Adipocyte (in vitro differentiated cells): ENCODE measurements at regions not wholly inside any gene's neighbourhood (a gene's known extent, or its start where the extent isn't known, plus 50 kb on each side); places are given as distances from the start of the nearest gene placed in this dataset.
"Not testable (repeated sequence)": the region's sequence is repeated elsewhere in the genome, so short reads cannot be mapped to it uniquely, and the experiment has no call there.

Experiments used
- DNase-seq: peaks from one replicate; pipeline ENCODE4 v3.0.0-alpha.2; 2015; ENCODE audit warnings: low read depth
- H3K27me3 ChIP-seq: replicated peaks from 2 replicates; pipeline ENCODE4 v1.7.0; 2013; ENCODE audit warnings: mild to moderate bottlenecking, low read length, moderate library complexity; ENCODE audit not compliant: control insufficient read depth, insufficient read depth
- H3K36me3 ChIP-seq: 2 replicates; pipeline ENCODE4 v1.7.0; 2013; ENCODE audit warnings: low read length, mild to moderate bottlenecking, moderate library complexity; ENCODE audit not compliant: control insufficient read depth, insufficient read depth, severe bottlenecking
- H3K4me1 ChIP-seq: 2 replicates; pipeline ENCODE4 v1.7.0; 2013; ENCODE audit warnings: mild to moderate bottlenecking, low read length, moderate library complexity; ENCODE audit not compliant: control insufficient read depth, insufficient read depth
- H3K4me3 ChIP-seq: 2 replicates; pipeline ENCODE4 v1.7.0; 2013; ENCODE audit warnings: mild to moderate bottlenecking, low read length, moderate library complexity
- H3K9ac ChIP-seq: 2 replicates; pipeline ENCODE4 v1.7.0; 2013; ENCODE audit warnings: mild to moderate bottlenecking, low read length, moderate library complexity
- H3K9me3 ChIP-seq: 2 replicates; pipeline ENCODE4 v1.7.0; 2013; ENCODE audit warnings: mild to moderate bottlenecking, low read length, moderate library complexity; ENCODE audit not compliant: control insufficient read depth

DNA sequence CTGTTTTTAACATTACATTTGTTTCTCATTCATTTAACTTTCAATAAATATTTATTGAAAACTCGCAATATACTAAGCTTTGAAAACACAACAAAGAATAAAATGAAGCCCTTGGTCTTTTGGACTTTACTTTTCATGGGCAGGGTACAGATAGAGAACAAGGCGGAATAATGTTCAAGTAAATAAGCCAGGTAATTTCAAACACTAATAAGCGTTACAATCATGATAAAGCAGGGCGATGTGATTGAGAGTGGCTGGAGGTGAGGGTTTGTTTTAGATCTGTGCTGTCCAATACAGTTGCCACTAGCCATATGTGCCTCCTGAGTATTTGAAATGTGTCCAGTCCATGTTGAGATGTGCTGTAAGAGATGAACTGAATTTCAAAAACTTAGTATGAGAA is 307.1 kb downstream of the ALDH8A1 start:
- peaks cover 16% of the 10 kb centered on the region for H3K4me1 ChIP-seq
- no peaks in the 10 kb centered on the region for H3K36me3 ChIP-seq
- no peaks in the 10 kb centered on the region for H3K27me3 ChIP-seq
- no peak overlapping the region for H3K9ac ChIP-seq
- no peak overlapping the region for H3K4me3 ChIP-seq
- DNase-seq: no peak
- H3K9me3 ChIP-seq: no peaks in the 10 kb centered on the region

- no peaks in the 10 kb centered on the region for H3K9me3 ChIP-seq
- no peaks in the 10 kb centered on the region for H3K27me3 ChIP-seq
- H3K36me3 ChIP-seq: no peaks in the 10 kb centered on the region
- peak; percentile 33 for DNase-seq
- no peak overlapping the region for H3K4me3 ChIP-seq
- H3K4me1 ChIP-seq: peaks cover 14% of the 10 kb centered on the region
- no peak overlapping the region for H3K9ac ChIP-seq
These were observed 307.6 kb downstream of the ALDH8A1 start for GRCh38 chr6:134642279-134642678.

GRCh38 chr6:134640975-134641429 is 308.9 kb downstream of the ALDH8A1 start:
- Histone ChIP-seq H3K27me3 (no peaks in the 10 kb centered on the region), H3K4me1 (peaks cover 10% of the 10 kb centered on the region), H3K9me3 (no peaks in the 10 kb centered on the region), H3K4me3 (no peak overlapping the region), H3K36me3 (no peaks in the 10 kb centered on the region), H3K9ac (no peak overlapping the region)
- peak; percentile 93 for DNase-seq

DNA sequence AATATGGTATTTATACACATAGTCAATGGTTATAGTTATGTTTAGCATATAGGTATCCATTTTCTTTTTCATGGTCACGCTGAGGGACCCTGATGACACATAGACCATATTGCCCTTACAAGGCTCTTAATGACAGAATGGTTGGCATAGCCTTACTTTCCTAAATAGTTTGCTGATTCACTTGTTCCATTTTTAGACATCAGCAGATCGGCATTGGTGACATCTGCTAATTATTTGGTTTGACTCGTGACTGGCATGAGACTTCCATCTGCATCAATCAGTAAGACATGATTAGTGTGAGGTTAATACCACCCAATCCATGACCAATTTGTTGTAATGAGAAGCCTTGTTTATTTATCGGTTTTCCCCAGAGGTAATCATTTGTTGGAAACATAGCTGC is 309.7 kb downstream of the ALDH8A1 start:
- H3K36me3 ChIP-seq: no peaks in the 10 kb centered on the region
- H3K9ac ChIP-seq: no peak overlapping the region
- no peaks in the 10 kb centered on the region for H3K27me3 ChIP-seq
- H3K4me3 ChIP-seq: no peak overlapping the region
- no peaks in the 10 kb centered on the region for H3K9me3 ChIP-seq
- peaks cover 8% of the 10 kb centered on the region for H3K4me1 ChIP-seq
- no peak for DNase-seq

- H3K4me3 ChIP-seq: no peak overlapping the region
- no peaks in the 10 kb centered on the region for H3K36me3 ChIP-seq
- H3K4me1 ChIP-seq: peaks cover 4% of the 10 kb centered on the region
- H3K9ac ChIP-seq: no peak overlapping the region
- H3K9me3 ChIP-seq: no peaks in the 10 kb centered on the region
- no peaks in the 10 kb centered on the region for H3K27me3 ChIP-seq
- DNase-seq: no peak
These were observed 312.0 kb downstream of the ALDH8A1 start for GRCh38 chr6:134637847-134638437.

GRCh38 chr6:134637282-134637681 is 312.6 kb downstream of the ALDH8A1 start:
- Histone ChIP-seq H3K9me3 (no peaks in the 10 kb centered on the region), H3K4me3 (no peak overlapping the region), H3K36me3 (no peaks in the 10 kb centered on the region), H3K9ac (no peak overlapping the region), H3K27me3 (no peaks in the 10 kb centered on the region), H3K4me1 (peaks cover 4% of the 10 kb centered on the region)
- no peak for DNase-seq

GRCh38 chr6:134636186-134636799 is 313.6 kb downstream of the ALDH8A1 start:
- no peaks in the 10 kb centered on the region for H3K36me3 ChIP-seq
- H3K4me3 ChIP-seq: no peak overlapping the region
- H3K27me3 ChIP-seq: no peaks in the 10 kb centered on the region
- no peak for DNase-seq
- H3K9me3 ChIP-seq: no peaks in the 10 kb centered on the region
- H3K9ac ChIP-seq: no peak overlapping the region
- H3K4me1 ChIP-seq: peaks cover 3% of the 10 kb centered on the region

GRCh38 chr6:134634966-134635365 is 314.9 kb downstream of the ALDH8A1 start:
- no peak overlapping the region for H3K4me3 ChIP-seq
- no peak overlapping the region for H3K9ac ChIP-seq
- H3K9me3 ChIP-seq: no peaks in the 10 kb centered on the region
- no peaks in the 10 kb centered on the region for H3K36me3 ChIP-seq
- H3K4me1 ChIP-seq: peaks cover 5% of the 10 kb centered on the region
- no peak for DNase-seq
- H3K27me3 ChIP-seq: no peaks in the 10 kb centered on the region

DNA sequence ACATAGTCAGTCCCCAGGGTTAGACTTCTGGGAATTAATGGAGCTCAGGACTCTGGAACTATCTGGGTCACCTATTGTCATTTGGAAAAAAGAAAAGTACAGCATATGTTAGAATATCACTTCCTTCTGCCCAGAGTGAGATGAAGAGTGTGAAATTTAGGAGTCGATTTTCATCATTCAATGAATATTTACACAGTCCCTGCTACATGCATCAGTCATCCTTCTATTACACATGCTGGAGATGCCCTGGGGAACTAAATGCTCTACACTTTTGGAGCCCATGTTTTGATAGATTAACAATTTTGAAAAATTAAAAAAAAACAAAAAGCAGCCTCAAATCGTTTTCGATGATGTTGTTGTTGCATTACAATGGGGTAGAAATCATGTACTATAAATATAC is 315.4 kb downstream of the ALDH8A1 start:
- Histone ChIP-seq H3K9me3 (no peaks in the 10 kb centered on the region), H3K27me3 (no peaks in the 10 kb centered on the region), H3K9ac (no peak overlapping the region), H3K4me3 (no peak overlapping the region), H3K36me3 (no peaks in the 10 kb centered on the region), H3K4me1 (peaks cover 5% of the 10 kb centered on the region)
- no peak for DNase-seq

- not testable (repeated sequence) for H3K4me1 ChIP-seq, H3K9ac ChIP-seq, H3K27me3 ChIP-seq, H3K4me3 ChIP-seq, H3K9me3 ChIP-seq, H3K36me3 ChIP-seq, DNase-seq
These were observed 315.3 kb upstream of the SGK1 start for GRCh38 chr6:134632982-134633940.

GRCh38 chr6:134632024-134632423 is 314.1 kb upstream of the SGK1 start:
- Histone ChIP-seq H3K27me3 (no peaks in the 10 kb centered on the region), H3K4me1 (peaks cover 5% of the 10 kb centered on the region), H3K4me3 (no peak overlapping the region), H3K9ac (no peak overlapping the region), H3K36me3 (no peaks in the 10 kb centered on the region), H3K9me3 (no peaks in the 10 kb centered on the region)
- no peak for DNase-seq
